Osteocyte (in vitro differentiated cells): ENCODE measurements at regions not wholly inside any gene's neighbourhood (a gene's known extent, or its start where the extent isn't known, plus 50 kb on each side); places are given as distances from the start of the nearest gene placed in this dataset.

Source experiments
- DNase-seq: peaks from one replicate; pipeline ENCODE4 v3.0.0; 2021; ENCODE audit warnings: mixed read lengths; ENCODE audit not compliant: unreplicated experiment; ENCODE audit errors: extremely low spot score
- H3K27ac Mint-ChIP-seq: one replicate; pipeline ENCODE4 v1.8.0; 2021; ENCODE audit warnings: mild to moderate bottlenecking, mixed read lengths; ENCODE audit not compliant: unreplicated experiment
- H3K27me3 Mint-ChIP-seq: one replicate; pipeline ENCODE4 v1.8.0; 2021; ENCODE audit warnings: mixed read lengths; ENCODE audit not compliant: unreplicated experiment
- H3K36me3 Mint-ChIP-seq: one replicate; pipeline ENCODE4 v1.8.0; 2021; ENCODE audit warnings: mixed read lengths; ENCODE audit not compliant: unreplicated experiment
- H3K4me1 Mint-ChIP-seq: one replicate; pipeline ENCODE4 v1.8.0; 2021; ENCODE audit warnings: mixed read lengths; ENCODE audit not compliant: unreplicated experiment
- H3K4me3 Mint-ChIP-seq: one replicate; pipeline ENCODE4 v1.8.0; 2021; ENCODE audit warnings: mild to moderate bottlenecking, moderate library complexity, mixed read lengths; ENCODE audit not compliant: unreplicated experiment
- H3K9me3 Mint-ChIP-seq: one replicate; pipeline ENCODE4 v1.8.0; 2021; ENCODE audit warnings: mixed read lengths; ENCODE audit not compliant: unreplicated experiment
- TF ChIP-seq, protein P1 (sequence below): fragments of 200-600 bp; sonication (generic); IDR thresholded peaks from 2 replicates; pipeline ENCODE4 v1.5.0; 2021; ENCODE audit warnings: antibody characterized with exemption, mild to moderate bottlenecking, moderate library complexity

- Mint-ChIP-seq H3K36me3 (no peaks in the 10 kb centered on the region), H3K27ac (no peak overlapping the region)
Measured at GRCh38 chr22:47967831-47968230, 1205.4 kb downstream of the TBC1D22A start.

GRCh38 chr22:47966316-47966715, 1203.9 kb downstream of the TBC1D22A start:
- no peak overlapping the region for H3K27ac Mint-ChIP-seq
- TF ChIP-seq, protein P1, sequence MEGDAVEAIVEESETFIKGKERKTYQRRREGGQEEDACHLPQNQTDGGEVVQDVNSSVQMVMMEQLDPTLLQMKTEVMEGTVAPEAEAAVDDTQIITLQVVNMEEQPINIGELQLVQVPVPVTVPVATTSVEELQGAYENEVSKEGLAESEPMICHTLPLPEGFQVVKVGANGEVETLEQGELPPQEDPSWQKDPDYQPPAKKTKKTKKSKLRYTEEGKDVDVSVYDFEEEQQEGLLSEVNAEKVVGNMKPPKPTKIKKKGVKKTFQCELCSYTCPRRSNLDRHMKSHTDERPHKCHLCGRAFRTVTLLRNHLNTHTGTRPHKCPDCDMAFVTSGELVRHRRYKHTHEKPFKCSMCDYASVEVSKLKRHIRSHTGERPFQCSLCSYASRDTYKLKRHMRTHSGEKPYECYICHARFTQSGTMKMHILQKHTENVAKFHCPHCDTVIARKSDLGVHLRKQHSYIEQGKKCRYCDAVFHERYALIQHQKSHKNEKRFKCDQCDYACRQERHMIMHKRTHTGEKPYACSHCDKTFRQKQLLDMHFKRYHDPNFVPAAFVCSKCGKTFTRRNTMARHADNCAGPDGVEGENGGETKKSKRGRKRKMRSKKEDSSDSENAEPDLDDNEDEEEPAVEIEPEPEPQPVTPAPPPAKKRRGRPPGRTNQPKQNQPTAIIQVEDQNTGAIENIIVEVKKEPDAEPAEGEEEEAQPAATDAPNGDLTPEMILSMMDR: no peak
- peak; percentile 57 for DNase-seq
- no peak overlapping the region for H3K4me3 Mint-ChIP-seq
- no peaks in the 10 kb centered on the region for H3K36me3 Mint-ChIP-seq
- H3K4me1 Mint-ChIP-seq: no peaks in the 10 kb centered on the region
- peaks cover 13% of the 10 kb centered on the region for H3K9me3 Mint-ChIP-seq
- no peaks in the 10 kb centered on the region for H3K27me3 Mint-ChIP-seq

More at GRCh38 chr22:47967831-47968230, 1205.4 kb downstream of the TBC1D22A start:
- Mint-ChIP-seq H3K27me3 (no peaks in the 10 kb centered on the region), H3K4me1 (no peaks in the 10 kb centered on the region), H3K4me3 (no peak overlapping the region), H3K9me3 (peaks cover 12% of the 10 kb centered on the region)
- TF ChIP-seq, protein P1: no peak
- DNase-seq: peak; percentile 44

GRCh38 chr22:47965896-47966295, 1203.4 kb downstream of the TBC1D22A start:
- DNase-seq: peak; percentile 53
- H3K27ac Mint-ChIP-seq: no peak overlapping the region
- H3K36me3 Mint-ChIP-seq: no peaks in the 10 kb centered on the region
- no peaks in the 10 kb centered on the region for H3K27me3 Mint-ChIP-seq
- H3K4me1 Mint-ChIP-seq: no peaks in the 10 kb centered on the region
- TF ChIP-seq, protein P1: no peak
- no peak overlapping the region for H3K4me3 Mint-ChIP-seq
- peaks cover 13% of the 10 kb centered on the region for H3K9me3 Mint-ChIP-seq

GRCh38 chr22:47965066-47965465, 1202.6 kb downstream of the TBC1D22A start:
- no peak overlapping the region for H3K4me3 Mint-ChIP-seq
- TF ChIP-seq, protein P1: no peak
- H3K4me1 Mint-ChIP-seq: no peaks in the 10 kb centered on the region
- H3K27me3 Mint-ChIP-seq: no peaks in the 10 kb centered on the region
- peaks cover 13% of the 10 kb centered on the region for H3K9me3 Mint-ChIP-seq
- peak; percentile 71 for DNase-seq
- H3K36me3 Mint-ChIP-seq: no peaks in the 10 kb centered on the region
- H3K27ac Mint-ChIP-seq: no peak overlapping the region

DNA sequence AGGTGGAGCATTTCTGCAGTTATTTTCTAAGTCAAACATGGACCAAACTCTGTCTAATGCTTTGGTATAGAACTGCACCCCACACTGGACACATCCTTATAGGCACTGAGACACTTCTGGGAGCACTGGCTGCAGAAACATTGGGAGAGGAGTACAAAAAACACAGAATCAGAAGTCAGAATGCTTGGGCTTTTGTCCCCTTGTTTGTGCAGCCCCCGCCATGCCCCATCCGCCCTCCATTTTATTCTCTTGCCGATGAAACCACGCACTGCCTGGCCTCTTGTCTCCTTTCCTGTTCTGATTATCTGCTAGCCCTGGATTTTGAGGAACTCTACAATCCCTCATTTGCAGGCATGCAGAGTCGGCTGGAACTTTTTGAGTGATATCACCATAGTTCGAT, 1201.2 kb downstream of the TBC1D22A start:
- Mint-ChIP-seq H3K36me3 (no peaks in the 10 kb centered on the region), H3K27ac (no peak overlapping the region), H3K27me3 (no peaks in the 10 kb centered on the region), H3K4me1 (no peaks in the 10 kb centered on the region), H3K4me3 (no peak overlapping the region), H3K9me3 (peaks cover 16% of the 10 kb centered on the region)
- TF ChIP-seq, protein P1: no peak
- peak; percentile 53 for DNase-seq
